ENCODE measurements at regions not wholly inside any gene's neighbourhood (a gene's known extent, or its start where the extent isn't known, plus 50 kb on each side); places are given as distances from the start of the nearest gene placed in this dataset.
"Not testable (repeated sequence)": the region's sequence is repeated elsewhere in the genome, so short reads cannot be mapped to it uniquely, and the experiment has no call there.

DNA sequence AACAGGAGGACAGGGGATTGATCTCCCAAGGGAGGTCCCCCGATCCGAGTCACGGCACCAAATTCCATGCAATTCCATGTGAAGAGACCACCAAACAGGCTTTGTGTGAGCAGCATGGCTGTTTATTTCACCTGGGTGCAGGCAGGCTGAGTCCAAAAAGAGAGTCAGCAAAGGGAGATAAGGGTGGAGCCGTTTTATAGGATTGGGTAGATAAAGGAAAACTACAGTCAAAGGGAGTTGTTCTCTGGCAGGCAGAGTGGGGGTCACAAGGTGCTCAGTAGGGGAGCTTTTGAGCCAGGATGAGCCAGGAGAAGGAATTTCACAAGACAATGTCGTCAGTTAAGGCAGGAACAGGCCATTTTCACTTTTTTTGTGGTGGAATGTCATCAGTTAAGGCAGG, 752.7 kb downstream of the GALC start:
- DNase-seq (ENCODE audit: low read depth) = not testable (repeated sequence)

DNA sequence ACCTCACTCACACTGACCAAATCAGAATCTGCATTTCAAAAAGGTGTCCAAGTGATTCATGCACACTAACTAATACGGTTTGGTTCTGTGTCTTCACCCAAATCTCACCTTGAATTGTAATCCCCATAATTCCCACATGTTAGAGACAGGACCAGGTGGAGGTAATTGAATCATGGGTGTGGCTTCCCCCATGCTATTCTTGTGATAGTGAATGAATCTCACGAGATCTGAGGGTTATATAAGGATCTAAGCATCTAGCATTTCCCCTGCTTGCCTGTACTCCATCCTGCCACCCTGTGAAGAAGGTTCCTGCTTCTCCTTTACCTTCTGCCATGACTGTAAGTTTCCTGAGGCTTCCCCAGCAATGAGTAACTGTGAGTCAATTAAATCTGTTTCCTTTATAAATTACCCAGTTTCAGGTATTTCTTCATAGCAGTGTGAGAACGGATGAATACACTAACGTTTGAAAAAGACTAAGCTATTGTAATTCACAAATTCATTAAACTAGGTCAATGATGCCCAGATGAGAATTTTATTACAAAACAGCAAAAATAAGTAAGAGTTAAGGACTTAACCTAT, 759.1 kb downstream of the GALC start:
- no peak for DNase-seq (ENCODE audit: low read depth)

DNA sequence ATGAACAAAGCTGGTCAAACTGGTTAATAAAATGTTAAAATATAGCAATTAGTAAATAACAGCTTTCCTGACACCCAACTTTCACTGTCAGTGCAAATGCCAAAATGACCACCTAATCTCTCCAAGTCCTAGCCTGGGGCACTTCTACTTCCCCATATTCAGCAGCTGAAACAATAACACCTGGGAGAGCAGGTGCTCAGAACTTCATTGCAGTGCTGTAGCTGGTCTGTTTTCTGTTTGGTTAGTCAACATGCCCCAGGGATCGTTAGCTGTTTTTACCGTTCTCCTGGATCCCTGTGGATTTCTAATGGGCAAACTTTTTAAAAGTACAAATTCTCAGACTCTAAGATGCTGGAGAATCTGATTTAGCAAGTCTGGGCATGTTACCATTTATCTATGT, 759.7 kb downstream of the GALC start:
- no peak for DNase-seq (ENCODE audit: low read depth)

DNA sequence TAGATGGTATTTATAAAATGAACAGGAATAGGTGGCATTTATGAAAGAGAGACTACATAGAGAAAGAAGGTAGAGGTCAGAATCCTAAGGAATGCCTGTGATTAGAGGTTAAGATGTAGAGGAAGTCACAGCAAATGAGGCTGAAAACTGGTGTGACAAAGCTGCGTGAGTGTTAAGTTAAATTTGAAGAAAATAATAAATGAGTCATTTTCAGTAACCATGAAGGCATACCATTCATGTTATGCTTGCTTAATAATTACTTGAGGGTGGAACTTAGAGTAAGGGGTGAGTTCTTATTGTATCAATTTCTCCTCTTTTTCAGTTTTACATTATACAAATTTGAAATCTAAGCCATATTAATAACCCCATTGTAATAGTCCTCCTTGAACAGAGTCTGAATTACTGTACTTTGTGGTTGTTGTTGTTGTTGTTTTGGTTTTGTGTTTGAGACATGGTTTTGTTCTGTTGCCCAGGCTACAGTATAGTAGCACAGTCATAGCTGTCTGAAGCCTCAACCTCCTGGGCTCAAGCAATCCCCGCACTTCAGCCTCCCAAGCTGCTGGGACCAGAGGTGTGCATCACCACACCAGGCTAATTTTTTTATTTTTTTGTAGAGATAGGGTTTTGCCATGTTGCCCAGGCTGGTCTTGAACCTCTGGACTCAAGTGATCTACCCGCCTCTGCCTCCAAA, 761.5 kb downstream of the GALC start:
- no peak for DNase-seq (ENCODE audit: low read depth)

DNA sequence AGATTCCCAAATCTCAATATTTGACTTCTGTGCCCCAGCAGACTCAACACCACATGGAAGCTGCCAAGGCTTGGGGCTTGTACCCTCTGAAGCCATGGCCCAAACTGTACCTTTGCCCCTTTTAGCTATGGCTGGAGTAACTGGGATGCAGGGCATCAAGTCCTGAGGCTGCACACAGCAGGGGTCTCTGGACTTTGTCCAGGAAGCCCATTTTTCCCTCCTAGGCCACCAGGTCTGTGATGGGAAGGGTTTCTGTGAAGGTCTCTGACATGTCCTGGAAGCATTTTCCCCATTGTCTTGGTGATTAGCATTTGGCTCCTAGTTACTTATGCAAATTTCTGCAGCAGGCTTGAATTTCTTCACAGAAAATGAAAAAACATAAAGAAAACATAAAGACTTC, 762.3 kb downstream of the GALC start:
- no peak for DNase-seq (ENCODE audit: low read depth)

DNA sequence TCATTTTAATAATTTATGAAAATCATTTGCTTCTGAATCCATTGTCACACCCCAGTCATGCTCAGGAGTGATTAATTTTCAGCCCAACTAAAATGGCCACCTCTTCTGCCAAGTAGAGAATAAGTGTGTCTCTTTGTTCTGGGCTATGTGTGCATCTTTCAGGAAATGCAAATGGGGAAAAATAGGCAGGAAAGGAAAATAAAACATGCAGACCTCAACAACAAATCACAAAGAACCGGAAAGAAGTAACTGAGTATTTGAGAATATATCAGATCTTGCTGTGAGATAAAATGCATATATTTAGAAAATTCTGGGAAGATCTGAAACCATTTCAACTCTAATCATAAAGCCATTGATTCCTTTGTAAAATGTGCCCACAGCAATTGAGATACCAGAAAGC, 763.9 kb downstream of the GALC start:
- DNase-seq (ENCODE audit: low read depth) = no peak

DNA sequence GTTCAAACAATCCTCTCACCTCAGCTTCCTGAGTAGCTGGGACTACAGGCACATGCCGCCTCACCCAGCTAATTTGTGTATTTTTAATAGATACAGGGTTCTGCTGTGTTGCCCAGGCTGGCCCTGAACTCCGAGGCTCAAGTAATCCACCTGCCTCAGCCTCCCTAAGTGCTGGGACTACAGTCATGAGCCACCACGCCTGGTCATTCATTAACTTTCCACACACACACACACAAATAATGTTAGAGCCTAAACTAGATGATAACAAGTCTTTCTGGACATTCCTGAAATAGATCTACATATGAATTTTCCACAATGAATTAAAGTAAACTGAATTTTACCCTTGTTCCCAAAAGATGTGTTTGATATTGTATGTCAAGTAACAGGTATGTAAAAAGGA, 776.0 kb downstream of the GALC start:
- no peak for DNase-seq (ENCODE audit: low read depth)

DNA sequence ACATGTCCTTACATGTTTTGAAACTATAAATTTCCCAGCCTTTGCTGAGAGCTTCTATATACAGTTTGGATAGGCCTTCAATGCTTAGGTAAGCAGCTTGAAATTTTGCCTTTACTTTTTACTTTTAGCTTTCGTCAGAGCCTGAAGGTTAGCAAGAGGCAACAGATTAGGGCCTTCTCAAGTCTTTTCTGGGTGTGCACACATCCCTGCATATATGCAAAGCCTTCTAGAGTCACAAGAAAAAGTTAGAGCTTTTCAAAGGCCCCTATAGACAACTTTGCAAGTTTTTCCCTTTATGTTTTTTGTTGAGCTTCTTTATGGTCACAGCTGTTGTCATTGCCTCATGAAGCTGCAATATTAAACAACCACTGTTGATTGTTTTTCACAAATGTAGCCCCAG, 778.4 kb downstream of the GALC start:
- no peak for DNase-seq (ENCODE audit: low read depth)

DNA sequence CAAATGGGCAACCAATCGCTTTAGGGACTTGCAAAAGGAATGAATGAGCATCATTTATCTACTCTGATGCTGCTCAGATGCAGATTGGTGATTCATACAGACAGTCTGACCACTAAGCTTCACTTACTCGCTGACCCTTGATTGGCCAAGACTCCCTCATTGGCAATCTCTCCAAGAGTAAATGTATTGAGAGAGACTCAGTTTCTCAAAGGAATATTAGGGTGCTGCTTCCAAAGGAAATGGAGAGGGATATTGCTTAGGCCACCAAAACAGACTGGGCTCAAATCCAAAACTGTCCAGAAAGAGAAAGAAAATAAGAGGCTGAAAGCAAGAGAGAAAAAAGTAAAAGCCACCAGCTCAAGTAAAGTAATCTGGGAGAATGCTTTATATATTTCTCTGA, 785.2 kb downstream of the GALC start:
- no peak for DNase-seq (ENCODE audit: low read depth)

DNA sequence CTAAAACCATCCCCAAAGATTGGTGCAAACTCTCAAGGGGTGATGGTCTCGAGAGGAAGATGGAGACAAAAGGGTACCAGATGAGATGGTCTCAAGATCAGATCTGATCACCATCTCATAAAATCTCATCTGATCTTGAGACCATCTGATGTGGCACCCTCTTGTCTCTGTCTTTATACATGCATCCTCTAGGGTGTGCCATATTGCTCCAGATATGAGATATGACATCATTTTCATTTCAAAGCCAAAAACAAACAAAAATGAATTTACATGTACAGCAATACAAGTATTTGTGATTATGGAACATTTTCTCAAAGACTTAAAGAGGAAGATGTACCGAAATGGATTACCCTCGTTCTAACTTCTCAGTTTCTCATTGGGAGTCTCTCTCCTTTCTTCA, 787.2 kb downstream of the GALC start:
- DNase-seq (ENCODE audit: low read depth) = no peak

DNA sequence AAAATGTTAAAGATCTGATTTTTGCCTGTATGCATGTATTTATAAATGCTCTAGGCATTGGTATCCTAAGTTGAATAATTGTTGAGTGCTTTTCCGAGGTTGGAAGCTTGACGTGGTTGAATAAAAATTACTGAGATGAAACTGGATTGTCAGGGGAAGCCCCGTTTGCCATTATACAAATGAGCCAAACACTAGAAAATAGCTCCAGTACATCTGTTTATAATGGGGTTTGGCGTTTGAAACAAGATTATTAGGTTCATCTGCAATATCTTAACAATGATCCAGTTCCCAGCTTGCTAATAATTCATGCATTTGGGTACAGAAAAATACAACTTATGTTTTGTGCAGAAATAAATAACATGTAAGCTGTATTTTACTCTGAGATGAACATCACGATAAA, 789.6 kb downstream of the GALC start:
- DNase-seq (ENCODE audit: low read depth) = no peak

DNA sequence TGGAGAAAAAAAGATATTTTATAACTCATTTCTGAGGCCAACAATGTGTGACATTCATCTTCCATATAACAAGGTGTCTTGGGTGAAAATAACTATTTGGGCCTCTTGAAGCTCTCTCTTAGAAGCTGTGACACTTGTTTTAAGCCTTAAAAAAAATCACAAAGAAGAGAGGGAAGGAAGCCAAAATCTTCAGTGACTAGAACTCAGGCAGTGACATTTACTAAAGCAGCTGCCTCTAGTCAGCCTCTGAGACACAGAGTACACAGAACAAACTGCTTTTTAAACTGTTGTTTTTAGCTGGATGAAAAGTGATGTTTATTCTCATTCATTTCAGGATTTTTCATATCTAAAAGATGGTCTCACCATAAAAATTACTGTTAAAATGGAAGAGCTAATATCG, 793.6 kb downstream of the GALC start:
- no peak for DNase-seq (ENCODE audit: low read depth)

DNA sequence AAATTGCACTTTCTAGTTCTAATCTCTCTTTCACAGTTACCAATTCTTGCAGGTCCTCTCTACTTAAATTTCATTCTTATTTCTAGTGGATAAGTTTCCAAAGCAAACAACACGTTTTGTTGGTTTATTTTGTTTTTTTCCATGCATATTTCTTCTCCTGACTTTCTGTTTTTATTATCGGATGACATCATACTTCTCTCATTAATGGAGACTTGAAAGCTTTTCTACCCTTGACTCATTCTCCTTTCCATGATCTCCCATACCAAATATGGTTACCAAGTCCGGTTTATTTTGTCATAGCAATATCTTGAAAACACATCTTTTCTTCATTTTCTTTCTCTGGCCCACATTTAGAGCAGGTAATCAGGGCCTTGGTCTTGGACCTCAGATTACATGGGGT, 796.5 kb downstream of the GALC start:
- no peak for DNase-seq (ENCODE audit: low read depth)

DNA sequence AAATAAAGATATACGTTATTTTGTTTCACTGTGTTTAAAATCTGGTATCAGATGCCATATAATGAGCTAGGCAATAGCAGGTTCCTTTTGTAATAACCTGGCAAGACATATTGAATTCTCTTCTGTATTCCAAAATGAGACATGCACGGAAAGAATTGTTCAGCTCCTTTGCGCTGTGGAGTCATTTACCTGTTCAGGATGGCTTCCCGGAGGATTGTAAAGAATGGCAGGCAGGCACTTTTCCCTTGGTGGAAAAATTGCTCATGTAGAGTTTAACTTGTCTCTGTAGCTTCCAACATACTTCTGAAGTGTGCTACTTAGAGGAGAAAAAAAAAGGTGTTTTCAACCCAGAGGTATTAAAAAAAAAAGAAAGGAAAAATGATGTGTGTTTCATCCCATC, 805.2 kb downstream of the GALC start:
- DNase-seq (ENCODE audit: low read depth) = no peak

DNA sequence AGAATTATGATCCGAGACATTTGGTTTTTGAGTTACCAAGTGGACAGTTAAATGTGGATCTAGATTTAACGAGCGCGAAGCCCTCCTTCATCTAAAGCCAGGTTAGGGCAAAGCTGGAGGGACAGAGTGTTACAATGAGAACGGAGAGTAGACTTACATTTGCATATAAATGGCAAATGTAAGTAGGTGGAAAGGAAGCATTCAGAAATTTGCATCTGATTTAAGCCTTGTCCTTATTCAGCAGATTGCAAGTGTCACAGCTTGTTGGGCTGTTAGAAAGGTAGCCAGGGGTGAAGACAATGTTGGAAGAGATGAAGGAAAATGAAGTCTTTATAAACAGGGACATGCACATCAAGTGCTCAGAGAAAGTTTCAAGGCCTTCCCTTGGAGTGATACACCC, 806.2 kb downstream of the GALC start:
- no peak for DNase-seq (ENCODE audit: low read depth)

DNA sequence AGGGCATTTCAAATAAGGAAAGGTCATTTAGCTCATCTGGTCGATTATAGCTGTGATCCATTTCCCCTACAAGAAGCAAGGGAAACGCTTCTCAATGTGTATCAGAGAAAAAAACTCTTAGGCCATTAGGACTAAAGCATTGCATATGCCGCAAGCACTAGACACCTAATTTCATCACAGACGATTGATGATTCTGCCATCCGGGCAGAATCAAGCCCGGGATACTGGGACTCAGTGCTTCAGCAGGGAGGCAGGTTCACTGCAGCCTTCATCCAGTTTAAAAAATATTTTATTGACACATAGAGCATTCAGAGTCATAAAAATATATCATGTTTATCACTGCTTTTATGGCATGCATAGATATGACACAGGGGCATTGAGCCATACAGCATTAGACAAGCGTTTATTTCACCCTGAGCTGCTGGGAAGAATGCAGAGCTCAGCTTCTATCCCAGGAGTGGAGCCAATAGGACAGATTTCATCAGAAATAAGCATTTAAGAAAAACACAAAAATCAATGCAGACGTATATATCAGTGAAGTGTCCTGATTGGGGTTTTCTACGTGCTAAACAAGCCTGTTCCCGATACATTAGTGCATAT, 806.9 kb downstream of the GALC start:
- DNase-seq (ENCODE audit: low read depth) = no peak

DNA sequence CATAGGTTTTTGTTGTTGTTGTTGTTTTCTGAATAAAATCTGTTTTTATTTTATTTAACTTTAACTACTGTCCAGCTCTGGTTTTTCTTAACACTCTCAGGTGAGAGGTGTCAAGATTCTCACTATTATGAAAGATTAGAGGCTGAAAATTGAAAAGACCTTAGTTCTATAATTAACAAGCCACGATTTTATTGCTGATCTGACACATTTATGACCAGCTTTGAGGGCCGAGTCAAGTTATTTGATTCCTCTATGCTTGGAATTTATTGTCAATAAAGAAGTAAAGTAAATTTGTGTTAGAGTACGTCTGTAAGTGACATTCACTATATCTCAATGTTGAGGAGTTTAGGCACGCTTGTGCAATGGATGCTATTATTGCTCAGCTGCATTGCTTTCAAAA, 808.8 kb downstream of the GALC start:
- no peak for DNase-seq (ENCODE audit: low read depth)

DNA sequence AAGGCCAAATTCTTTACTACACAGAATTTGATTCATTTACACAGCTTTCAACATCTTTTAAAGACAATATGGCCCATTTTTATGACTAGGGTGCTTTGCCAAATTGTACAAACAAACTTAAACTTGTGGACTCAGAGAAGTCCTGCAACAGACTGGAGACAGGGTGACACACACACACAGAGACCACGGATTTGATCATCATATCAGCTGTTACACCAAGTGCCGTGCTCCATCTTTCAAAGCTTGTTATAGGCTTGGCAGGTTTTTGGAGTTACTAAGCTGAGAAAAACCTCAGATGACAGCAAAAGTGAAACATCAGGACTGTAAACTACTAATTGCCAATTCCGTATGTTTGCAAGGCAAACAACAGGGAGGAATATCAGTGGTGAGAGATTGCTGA, 811.7 kb downstream of the GALC start:
- no peak for DNase-seq (ENCODE audit: low read depth)

DNA sequence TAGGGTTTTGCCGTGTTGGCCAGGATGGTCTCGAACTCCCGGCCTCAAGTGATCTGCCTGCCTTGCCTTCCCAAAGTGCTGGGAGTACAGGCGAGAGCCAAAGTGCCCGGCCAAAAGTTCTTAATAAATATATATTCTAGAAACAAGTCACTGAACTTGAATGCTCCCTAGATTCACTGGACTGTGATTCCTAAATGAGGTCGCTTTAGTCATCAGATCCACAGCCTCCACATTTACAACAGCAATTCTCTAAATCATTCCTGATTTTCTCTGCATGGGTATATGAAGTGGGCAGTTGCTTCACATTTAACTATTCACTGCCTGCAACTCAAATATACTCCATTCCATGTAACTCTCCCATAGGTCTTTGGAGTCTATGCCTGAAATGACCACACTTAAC, 813.0 kb downstream of the GALC start:
- DNase-seq (ENCODE audit: low read depth) = no peak

DNA sequence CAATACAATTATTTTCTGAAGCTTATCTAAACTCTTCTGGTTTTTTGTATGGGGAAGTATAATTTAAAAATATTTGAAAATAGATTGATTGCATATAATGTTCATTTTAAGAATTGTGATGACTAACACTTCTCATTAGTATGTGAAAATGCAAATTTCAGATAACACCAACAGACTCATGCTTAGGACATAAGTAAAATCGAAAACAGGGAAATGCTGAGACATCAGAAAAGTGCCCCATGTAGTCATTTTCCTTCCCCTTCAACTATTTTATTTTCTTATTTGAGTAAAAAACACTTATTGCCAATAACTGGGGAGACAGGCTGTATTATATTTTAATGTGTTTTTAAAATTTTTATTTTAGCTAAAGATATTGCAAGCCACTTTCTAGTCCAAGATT, 814.7 kb downstream of the GALC start:
- DNase-seq (ENCODE audit: low read depth) = no peak

DNA sequence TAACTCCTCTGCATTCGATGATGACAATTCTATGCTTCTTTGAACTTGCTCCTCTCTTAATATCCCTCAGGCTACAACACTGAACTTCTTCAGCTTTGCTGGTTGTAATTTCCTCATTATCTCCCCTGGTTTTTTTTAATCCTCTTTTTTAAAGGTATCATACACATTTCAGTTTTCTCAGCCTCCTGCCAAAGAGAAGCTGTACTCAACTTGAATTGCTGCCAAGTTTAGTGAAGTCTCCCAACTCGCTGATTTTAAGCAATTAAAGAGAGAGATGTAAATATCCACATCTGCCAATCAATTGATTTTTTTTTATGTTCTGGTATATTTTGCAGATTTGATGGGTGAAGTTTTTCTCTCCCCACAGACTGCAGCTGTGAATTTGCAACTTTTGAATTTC, 817.8 kb downstream of the GALC start:
- no peak for DNase-seq (ENCODE audit: low read depth)

DNA sequence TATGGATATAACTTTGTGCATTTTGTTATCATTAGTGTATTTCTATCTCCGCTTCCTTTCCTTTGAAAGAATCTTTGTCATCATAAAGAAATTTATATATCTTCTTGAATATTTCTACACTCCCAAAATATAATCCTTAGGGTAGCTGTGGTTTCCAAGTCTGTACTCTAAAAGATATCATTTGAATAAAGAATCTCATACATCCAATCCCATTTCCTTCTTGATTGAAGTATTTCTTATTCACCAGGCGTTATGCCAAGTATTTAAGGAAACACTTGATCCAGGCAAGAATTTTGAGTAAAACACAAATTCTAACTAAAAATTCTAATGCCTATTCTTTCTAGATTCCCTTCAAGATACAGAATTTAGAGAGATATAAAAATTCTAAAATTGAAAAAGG, 821.8 kb downstream of the GALC start:
- DNase-seq (ENCODE audit: low read depth) = no peak

DNA sequence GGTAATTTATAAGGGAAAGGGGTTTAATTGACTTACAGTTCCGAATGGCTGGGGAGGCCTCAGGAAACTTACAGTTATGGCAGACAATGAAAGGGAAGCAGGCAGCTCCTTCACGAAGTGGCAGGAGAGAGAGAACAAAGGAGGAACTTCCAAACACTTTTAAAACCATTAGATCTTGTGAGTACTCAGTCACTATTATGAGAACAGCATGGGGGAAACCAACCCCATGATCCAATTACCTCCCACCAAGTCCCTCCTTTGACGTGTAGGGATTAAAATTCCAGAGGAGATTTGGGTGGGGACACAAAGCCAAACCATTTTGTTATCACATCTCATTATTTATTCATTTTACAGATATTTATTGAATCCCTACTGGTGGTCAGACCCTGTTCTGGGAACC, 822.8 kb downstream of the GALC start:
- DNase-seq (ENCODE audit: low read depth) = no peak

DNA sequence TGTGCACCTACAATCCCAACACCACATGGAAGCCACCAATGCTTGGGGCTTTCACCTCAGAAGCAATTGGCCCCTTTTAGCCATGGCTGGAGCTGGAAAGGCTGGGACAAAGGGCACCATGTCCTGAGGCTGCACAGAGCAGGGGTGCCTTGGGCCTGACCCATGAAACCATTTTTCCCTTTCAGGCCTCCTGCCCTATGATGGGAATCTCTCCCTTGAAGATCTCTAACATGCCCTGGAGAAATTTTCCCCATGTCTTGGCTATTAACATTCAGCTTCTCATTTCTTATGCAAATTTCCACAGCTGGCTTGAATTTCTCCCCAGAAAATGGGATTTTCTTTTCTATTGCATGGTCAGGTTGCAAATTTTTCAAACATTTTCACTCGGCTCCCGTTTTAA, 823.6 kb downstream of the GALC start:
- DNase-seq (ENCODE audit: low read depth) = no peak

Data from T-helper 22 cell (primary cell).